Liver (tissue), 3 donors: ENCODE measurements at regions not wholly inside any gene's neighbourhood (a gene's known extent, or its start where the extent isn't known, plus 50 kb on each side); places are given as distances from the start of the nearest gene placed in this dataset.

Experiments
- NR2F2 ChIP-seq: IDR thresholded peaks from 2 replicates; pipeline ENCODE4 v1.6.1; 2016; ENCODE audit warnings: antibody characterized with exemption
- RAD21 ChIP-seq, 2 donors: IDR thresholded peaks; 2 replicates each; pipeline ENCODE4 v1.6.1; 2016; ENCODE audit warnings: antibody characterized with exemption in 2 of 2, mild to moderate bottlenecking in 2 of 2
- RXRA ChIP-seq, 2 donors: IDR thresholded peaks; 2 replicates each; pipeline ENCODE4 v1.6.1; 2017 to 2018; ENCODE audit warnings: antibody characterized with exemption in 2 of 2, mild to moderate bottlenecking in 1 of 2
- SP1 ChIP-seq: IDR thresholded peaks from 2 replicates; pipeline ENCODE4 v1.6.1; 2018; ENCODE audit warnings: antibody characterized with exemption, mild to moderate bottlenecking
- TAF1 ChIP-seq: conservative IDR thresholded peaks from 2 replicates; pipeline ENCODE4 v1.6.1; 2016; ENCODE audit warnings: antibody characterized with exemption, mild to moderate bottlenecking
- YY1 ChIP-seq: IDR thresholded peaks from 2 replicates; pipeline ENCODE4 v1.6.1; 2016; ENCODE audit warnings: antibody characterized with exemption, mild to moderate bottlenecking
- TF ChIP-seq, protein P1 (sequence below): fragments of 150-350 bp; IDR thresholded peaks from 2 replicates; pipeline ENCODE4 v1.5.1; 2017; ENCODE audit warnings: improper control_type of control experiment, low read depth, low read length; ENCODE audit not compliant: missing input control
- TF ChIP-seq, protein P2 (sequence below): IDR thresholded peaks from 2 replicates; pipeline ENCODE4 v1.6.1; 2016; ENCODE audit warnings: antibody characterized with exemption, mild to moderate bottlenecking
- TF ChIP-seq, protein P3 (sequence below): IDR thresholded peaks from 2 replicates; pipeline ENCODE4 v1.6.1; 2016; ENCODE audit warnings: antibody characterized with exemption
- TF ChIP-seq, protein P4 (sequence below): IDR thresholded peaks from 2 replicates; pipeline ENCODE4 v1.6.1; 2016; ENCODE audit warnings: antibody characterized with exemption
- TF ChIP-seq, protein P5 (sequence below): IDR thresholded peaks from 2 replicates; pipeline ENCODE4 v1.6.1; 2016; ENCODE audit warnings: antibody characterized with exemption
- donor health status: healthy.
- donor health status: healthy.

DNA sequence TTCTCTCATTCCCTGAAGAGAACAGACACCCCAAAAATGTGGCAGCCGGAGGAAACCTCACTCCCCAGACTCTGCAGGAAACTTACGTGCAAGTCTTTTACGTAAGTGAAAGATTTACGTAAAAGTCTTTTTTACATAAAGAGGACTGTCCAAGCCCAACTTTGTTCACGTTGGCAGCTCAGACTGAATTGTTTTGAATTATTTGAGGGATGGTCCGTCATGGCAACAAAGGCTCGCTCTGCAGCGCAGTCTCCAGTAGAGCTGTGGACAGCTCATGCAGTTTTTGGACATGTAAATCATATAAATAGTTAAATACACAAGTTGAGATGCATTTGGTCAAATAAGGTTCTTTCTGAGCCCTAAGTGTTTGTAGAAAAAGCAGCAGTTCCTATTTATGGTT, 394.8 kb downstream of the QKI start:
- TF ChIP-seq, protein P1, sequence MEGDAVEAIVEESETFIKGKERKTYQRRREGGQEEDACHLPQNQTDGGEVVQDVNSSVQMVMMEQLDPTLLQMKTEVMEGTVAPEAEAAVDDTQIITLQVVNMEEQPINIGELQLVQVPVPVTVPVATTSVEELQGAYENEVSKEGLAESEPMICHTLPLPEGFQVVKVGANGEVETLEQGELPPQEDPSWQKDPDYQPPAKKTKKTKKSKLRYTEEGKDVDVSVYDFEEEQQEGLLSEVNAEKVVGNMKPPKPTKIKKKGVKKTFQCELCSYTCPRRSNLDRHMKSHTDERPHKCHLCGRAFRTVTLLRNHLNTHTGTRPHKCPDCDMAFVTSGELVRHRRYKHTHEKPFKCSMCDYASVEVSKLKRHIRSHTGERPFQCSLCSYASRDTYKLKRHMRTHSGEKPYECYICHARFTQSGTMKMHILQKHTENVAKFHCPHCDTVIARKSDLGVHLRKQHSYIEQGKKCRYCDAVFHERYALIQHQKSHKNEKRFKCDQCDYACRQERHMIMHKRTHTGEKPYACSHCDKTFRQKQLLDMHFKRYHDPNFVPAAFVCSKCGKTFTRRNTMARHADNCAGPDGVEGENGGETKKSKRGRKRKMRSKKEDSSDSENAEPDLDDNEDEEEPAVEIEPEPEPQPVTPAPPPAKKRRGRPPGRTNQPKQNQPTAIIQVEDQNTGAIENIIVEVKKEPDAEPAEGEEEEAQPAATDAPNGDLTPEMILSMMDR, result no peak
- TF ChIP-seq, protein P2, sequence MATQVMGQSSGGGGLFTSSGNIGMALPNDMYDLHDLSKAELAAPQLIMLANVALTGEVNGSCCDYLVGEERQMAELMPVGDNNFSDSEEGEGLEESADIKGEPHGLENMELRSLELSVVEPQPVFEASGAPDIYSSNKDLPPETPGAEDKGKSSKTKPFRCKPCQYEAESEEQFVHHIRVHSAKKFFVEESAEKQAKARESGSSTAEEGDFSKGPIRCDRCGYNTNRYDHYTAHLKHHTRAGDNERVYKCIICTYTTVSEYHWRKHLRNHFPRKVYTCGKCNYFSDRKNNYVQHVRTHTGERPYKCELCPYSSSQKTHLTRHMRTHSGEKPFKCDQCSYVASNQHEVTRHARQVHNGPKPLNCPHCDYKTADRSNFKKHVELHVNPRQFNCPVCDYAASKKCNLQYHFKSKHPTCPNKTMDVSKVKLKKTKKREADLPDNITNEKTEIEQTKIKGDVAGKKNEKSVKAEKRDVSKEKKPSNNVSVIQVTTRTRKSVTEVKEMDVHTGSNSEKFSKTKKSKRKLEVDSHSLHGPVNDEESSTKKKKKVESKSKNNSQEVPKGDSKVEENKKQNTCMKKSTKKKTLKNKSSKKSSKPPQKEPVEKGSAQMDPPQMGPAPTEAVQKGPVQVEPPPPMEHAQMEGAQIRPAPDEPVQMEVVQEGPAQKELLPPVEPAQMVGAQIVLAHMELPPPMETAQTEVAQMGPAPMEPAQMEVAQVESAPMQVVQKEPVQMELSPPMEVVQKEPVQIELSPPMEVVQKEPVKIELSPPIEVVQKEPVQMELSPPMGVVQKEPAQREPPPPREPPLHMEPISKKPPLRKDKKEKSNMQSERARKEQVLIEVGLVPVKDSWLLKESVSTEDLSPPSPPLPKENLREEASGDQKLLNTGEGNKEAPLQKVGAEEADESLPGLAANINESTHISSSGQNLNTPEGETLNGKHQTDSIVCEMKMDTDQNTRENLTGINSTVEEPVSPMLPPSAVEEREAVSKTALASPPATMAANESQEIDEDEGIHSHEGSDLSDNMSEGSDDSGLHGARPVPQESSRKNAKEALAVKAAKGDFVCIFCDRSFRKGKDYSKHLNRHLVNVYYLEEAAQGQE, result no peak
- TF ChIP-seq YY1, result no peak
- TF ChIP-seq, protein P3, sequence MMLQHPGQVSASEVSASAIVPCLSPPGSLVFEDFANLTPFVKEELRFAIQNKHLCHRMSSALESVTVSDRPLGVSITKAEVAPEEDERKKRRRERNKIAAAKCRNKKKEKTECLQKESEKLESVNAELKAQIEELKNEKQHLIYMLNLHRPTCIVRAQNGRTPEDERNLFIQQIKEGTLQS, result no peak
- TF ChIP-seq RXRA (IDR thresholded peaks at IDR 0.05), result no peak
- TF ChIP-seq, protein P4, sequence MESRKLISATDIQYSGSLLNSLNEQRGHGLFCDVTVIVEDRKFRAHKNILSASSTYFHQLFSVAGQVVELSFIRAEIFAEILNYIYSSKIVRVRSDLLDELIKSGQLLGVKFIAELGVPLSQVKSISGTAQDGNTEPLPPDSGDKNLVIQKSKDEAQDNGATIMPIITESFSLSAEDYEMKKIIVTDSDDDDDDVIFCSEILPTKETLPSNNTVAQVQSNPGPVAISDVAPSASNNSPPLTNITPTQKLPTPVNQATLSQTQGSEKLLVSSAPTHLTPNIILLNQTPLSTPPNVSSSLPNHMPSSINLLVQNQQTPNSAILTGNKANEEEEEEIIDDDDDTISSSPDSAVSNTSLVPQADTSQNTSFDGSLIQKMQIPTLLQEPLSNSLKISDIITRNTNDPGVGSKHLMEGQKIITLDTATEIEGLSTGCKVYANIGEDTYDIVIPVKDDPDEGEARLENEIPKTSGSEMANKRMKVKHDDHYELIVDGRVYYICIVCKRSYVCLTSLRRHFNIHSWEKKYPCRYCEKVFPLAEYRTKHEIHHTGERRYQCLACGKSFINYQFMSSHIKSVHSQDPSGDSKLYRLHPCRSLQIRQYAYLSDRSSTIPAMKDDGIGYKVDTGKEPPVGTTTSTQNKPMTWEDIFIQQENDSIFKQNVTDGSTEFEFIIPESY, result no peak
- TF ChIP-seq, protein P5, sequence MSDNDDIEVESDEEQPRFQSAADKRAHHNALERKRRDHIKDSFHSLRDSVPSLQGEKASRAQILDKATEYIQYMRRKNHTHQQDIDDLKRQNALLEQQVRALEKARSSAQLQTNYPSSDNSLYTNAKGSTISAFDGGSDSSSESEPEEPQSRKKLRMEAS, result no peak
- TF ChIP-seq TAF1, result no peak
- no peak for TF ChIP-seq NR2F2
- no peak for TF ChIP-seq SP1
- TF ChIP-seq RAD21 (IDR thresholded peaks at IDR 0.05), result no peak
